ENCODE measurements at regions not wholly inside any gene's neighbourhood (a gene's known extent, or its start where the extent isn't known, plus 50 kb on each side); places are given as distances from the start of the nearest gene placed in this dataset.
"Not testable (repeated sequence)": the region's sequence is repeated elsewhere in the genome, so short reads cannot be mapped to it uniquely, and the experiment has no call there.

DNA sequence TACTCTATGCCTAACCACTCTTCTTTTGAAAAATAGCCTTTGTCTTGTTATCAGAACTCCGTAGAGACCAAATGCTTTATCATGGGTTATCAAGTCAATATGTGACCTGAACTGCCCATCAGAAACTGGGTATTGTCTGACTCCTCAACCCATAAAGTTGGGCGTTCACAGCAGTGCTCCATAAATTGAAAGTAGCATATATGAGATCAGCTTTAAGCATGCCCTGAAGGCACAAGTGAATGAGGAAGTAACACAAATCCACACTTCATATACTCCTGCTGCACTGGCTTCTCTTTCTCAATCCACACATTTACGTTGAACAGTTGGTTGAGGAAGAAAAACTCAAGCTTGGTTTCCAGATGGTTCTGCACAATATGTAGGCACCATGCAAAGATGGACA, 1106.0 kb downstream of the STIM2 start:
- H3K4me3 ChIP-seq, result no peak overlapping the region

DNA sequence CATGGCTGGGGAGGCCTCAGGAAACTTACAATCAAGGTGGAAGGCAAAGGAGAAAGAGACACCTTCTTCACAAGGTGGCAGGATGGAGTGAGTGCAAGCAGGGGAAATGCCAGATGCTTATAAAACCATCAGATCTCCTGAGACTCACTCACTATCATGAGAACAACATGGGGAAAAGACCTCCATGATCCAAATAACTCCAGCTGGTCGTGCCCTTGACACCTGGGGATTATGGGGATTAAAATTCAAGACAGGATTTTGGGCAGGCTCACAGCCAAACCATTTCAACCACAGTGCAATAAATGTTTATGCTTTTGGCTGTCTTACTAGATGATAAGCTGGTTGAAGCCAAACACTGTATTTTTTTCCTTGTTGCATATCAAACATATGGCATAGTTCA, 1112.4 kb downstream of the STIM2 start:
- no peaks in the 10 kb centered on the region for H3K9me3 ChIP-seq
- H3K27ac ChIP-seq, result no peak overlapping the region
- DNase-seq, result no peak
- TF ChIP-seq CTCF (IDR thresholded peaks at IDR 0.05) (no peak), POLR2A (IDR thresholded peaks at IDR 0.05) (no peak)
- H3K36me3 ChIP-seq, result no peaks in the 10 kb centered on the region
- no peak overlapping the region for H3K4me3 ChIP-seq
- H3K27me3 ChIP-seq, result no peaks in the 10 kb centered on the region
- no peaks in the 10 kb centered on the region for H3K4me1 ChIP-seq

More for the DNA sequence above, 1106.0 kb downstream of the STIM2 start:
- no peaks in the 10 kb centered on the region for H3K36me3 ChIP-seq
- no peaks in the 10 kb centered on the region for H3K27me3 ChIP-seq
- no peaks in the 10 kb centered on the region for H3K4me1 ChIP-seq
- H3K27ac ChIP-seq, result no peak overlapping the region
- TF ChIP-seq POLR2A (IDR thresholded peaks at IDR 0.05), result no peak
- no peak for TF ChIP-seq CTCF (IDR thresholded peaks at IDR 0.05)
- no peak for DNase-seq
- no peaks in the 10 kb centered on the region for H3K9me3 ChIP-seq

DNA sequence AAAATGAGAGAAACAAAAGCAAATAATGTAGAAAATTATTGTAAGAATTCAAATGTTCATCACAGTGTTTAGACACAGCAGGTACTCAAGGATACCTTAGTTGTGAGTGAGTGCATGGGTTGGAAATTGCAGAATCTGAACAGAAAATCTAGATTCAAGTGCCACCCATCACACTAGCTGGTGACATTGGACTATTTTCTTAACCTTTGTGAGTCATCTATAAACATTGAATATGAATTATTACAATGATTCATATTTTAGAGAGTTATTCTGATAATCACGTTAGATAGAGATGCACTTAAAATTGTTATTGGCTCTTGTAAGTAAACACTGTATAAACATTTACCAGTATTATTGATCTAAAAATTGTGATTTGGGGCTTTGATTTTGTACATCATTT, 1113.1 kb downstream of the STIM2 start:
- no peaks in the 10 kb centered on the region for H3K36me3 ChIP-seq
- H3K27me3 ChIP-seq, result no peaks in the 10 kb centered on the region
- TF ChIP-seq POLR2A (IDR thresholded peaks at IDR 0.05) (no peak), CTCF (IDR thresholded peaks at IDR 0.05) (no peak)

DNA sequence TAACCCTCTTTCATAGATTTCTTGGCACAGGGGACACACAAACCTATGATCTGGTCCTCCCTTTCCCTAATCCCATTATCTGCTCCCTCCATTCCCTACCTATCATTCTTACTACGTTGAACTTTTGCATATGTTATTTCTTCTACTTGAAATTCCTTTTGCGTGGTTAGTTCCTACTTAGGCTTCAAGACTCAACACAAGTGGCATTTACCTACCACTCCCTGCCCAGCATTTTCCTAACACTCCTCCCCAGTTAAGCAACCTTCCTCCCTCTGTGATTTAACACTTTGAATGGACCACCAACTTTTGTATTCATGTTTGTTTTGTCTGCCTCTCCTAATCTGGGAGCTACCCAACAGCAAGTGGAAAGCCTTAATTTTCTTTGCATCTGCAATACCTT, 1113.7 kb downstream of the STIM2 start:
- Histone ChIP-seq H3K27me3 (no peaks in the 10 kb centered on the region), H3K27ac (no peak overlapping the region), H3K9me3 (no peaks in the 10 kb centered on the region), H3K4me1 (no peaks in the 10 kb centered on the region), H3K36me3 (no peaks in the 10 kb centered on the region), H3K4me3 (no peak overlapping the region)
- no peak for TF ChIP-seq POLR2A (IDR thresholded peaks at IDR 0.05)
- no peak for TF ChIP-seq CTCF (IDR thresholded peaks at IDR 0.05)
- no peak for DNase-seq

More for the DNA sequence above, 1113.1 kb downstream of the STIM2 start:
- H3K9me3 ChIP-seq, result no peaks in the 10 kb centered on the region
- H3K4me3 ChIP-seq, result no peak overlapping the region
- DNase-seq, result no peak
- H3K4me1 ChIP-seq, result no peaks in the 10 kb centered on the region
- H3K27ac ChIP-seq, result no peak overlapping the region

DNA sequence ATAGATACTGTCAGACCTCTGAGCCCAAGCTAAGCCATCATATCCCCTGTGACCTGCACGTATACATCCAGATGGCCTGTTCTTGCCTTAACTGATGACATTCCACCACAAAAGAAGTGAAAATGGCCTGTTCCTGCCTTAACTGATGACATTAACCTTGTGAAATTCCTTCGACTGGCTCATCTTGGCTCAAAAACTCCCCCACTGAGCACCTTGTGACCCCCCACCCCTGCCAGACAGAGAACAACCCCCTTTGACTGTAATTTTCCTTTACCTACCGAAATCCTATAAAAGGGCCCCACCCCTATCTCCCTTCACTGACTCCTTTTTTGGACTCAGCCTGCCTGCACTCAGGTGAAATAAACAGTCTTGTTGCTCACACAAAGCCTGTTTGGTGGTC, 1114.2 kb downstream of the STIM2 start:
- not testable (repeated sequence) for H3K4me3 ChIP-seq, H3K36me3 ChIP-seq, H3K9me3 ChIP-seq, H3K27ac ChIP-seq, DNase-seq, H3K27me3 ChIP-seq, H3K4me1 ChIP-seq

DNA sequence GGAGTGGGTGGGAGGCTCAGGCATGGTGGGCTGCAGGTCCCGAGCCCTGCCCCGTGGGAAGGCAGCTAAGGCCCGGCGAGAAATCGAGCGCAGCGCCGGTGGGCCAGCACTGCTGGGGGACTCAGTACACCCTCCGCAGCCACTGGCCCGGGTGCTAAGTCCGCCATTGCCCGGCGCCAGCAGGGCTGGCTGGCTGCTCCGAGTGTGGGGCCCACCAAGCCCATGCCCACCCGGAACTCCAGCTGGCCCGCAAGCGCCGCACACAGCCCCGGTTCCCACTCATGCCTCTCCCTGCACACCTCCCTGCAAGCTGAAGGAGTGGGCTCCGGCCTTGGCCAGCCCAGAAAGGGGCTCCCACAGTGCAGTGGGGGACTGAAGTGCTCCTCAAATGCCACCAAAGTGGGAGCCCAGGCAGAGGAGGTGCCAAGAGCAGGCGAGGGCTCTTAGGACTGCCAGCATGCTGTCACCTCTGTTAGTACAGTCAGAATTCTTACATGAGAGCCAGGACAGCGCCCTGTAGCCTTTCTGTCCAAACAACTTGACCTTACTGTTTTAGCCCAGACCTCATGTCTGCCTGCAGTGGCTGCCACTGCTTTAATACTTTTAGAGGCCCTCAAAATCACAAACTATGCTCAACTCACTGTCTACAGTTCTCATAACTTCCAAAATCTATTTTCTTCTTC, 1117.9 kb downstream of the STIM2 start:
- not testable (repeated sequence) for H3K9me3 ChIP-seq, H3K27me3 ChIP-seq, H3K4me1 ChIP-seq, DNase-seq, H3K4me3 ChIP-seq, H3K36me3 ChIP-seq, H3K27ac ChIP-seq

GRCh38 chr4:27985522-27985921, 1124.9 kb downstream of the STIM2 start:
- no peak overlapping the region for H3K27ac ChIP-seq
- H3K4me1 ChIP-seq, result no peaks in the 10 kb centered on the region
- no peaks in the 10 kb centered on the region for H3K9me3 ChIP-seq
- TF ChIP-seq CTCF (IDR thresholded peaks at IDR 0.05) (no peak), POLR2A (IDR thresholded peaks at IDR 0.05) (no peak)
- H3K4me3 ChIP-seq, result no peak overlapping the region
- no peak for DNase-seq
- H3K27me3 ChIP-seq, result no peaks in the 10 kb centered on the region
- no peaks in the 10 kb centered on the region for H3K36me3 ChIP-seq
